ENCODE measurements at regions not wholly inside any gene's neighbourhood (a gene's known extent, or its start where the extent isn't known, plus 50 kb on each side); places are given as distances from the start of the nearest gene placed in this dataset.

- no peak for DNase-seq (ENCODE audit: low read depth, low spot score)
- H3K4me3 ChIP-seq (ENCODE audit: low read depth, low read length) = no peak overlapping the region
- TF ChIP-seq CTCF (IDR thresholded peaks at IDR 0.05; ENCODE audit: insufficient read depth, low read length, missing control alignments) = no peak
- POLR2A ChIA-PET = no interaction called here
- CTCF ChIA-PET = no interaction called here
Observed at GRCh38 chr11:70705097-70705496, 306.8 kb downstream of the CTTN start.

DNA sequence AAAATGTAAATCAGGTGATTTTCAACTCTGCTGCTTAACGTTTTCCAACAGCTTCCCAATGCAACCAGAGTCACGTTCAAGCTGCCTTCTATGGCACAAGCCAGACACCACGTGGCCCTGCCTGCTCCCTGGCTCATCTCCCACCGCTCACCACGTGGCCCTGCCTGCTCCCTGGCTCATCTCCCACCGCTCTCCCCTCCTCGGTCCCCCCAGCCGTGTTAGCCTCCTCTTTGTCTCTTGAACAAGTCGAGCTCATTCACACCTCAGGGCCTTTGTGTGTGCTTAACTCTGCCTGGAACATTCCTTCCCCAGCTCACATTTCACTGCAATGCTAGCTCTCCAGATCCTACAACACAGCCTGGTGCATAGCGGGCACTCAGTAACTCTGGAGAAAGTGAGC lies 307.6 kb downstream of the CTTN start:
- ChIA-PET POLR2A (no interaction called here), CTCF (no interaction called here)
- TF ChIP-seq CTCF (IDR thresholded peaks at IDR 0.05; ENCODE audit: insufficient read depth, low read length, missing control alignments) = no peak
- no peak for DNase-seq (ENCODE audit: low read depth, low spot score)
- H3K4me3 ChIP-seq (ENCODE audit: low read depth, low read length) = no peak overlapping the region

DNA sequence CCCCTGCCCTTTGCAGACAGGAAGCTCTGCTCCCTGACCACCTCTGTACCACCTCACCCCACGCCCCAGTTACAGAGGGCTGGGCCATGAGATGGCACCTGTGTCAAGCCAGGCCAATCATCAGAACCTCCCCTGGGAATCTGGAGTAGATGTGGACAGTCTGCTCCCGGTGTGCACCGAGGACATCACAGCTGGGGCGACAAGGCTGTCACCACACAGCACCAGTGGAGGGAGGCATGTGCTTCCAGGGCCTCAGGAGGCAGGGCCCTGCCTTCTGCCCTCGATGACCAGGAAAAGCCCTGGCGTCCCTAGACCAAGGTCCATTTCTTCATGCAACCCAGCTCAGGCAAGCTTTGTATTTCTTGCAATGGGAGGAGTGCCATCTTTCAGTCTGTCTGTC lies 309.5 kb downstream of the CTTN start:
- POLR2A ChIA-PET = no interaction called here
- no peak overlapping the region for H3K4me3 ChIP-seq (ENCODE audit: low read depth, low read length)
- CTCF ChIA-PET = no interaction called here
- no peak for TF ChIP-seq CTCF (IDR thresholded peaks at IDR 0.05; ENCODE audit: insufficient read depth, low read length, missing control alignments)
- DNase-seq (ENCODE audit: low read depth, low spot score) = no peak

GRCh38 chr11:70709596-70709995 lies 311.3 kb downstream of the CTTN start:
- H3K4me3 ChIP-seq (ENCODE audit: low read depth, low read length) = no peak overlapping the region
- DNase-seq (ENCODE audit: low read depth, low spot score) = no peak
- TF ChIP-seq CTCF (IDR thresholded peaks at IDR 0.05; ENCODE audit: insufficient read depth, low read length, missing control alignments) = no peak
- CTCF ChIA-PET = no interaction called here
- POLR2A ChIA-PET = no interaction called here

DNA sequence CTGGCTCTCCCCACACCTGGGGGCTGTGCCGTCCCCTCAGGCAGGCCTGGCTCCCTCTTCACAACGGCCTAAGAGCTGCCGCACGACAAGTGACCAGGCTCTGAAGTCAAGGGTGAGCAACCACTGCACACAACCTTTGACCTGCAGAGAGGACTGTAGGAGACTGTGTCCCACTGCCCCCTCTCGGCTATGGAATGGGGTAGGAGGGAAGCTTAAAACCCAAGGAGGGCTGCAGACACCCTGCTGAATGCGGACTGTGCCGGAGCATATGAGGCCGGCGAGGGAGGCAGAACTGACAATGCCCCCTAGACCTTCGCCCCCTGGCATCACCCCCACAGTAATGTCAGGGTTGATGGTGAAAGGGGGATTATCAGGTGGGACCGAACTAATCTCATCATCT lies 311.9 kb downstream of the CTTN start:
- no peak for TF ChIP-seq CTCF (IDR thresholded peaks at IDR 0.05; ENCODE audit: insufficient read depth, low read length, missing control alignments)
- DNase-seq (ENCODE audit: low read depth, low spot score) = no peak
- ChIA-PET POLR2A (no interaction called here), CTCF (no interaction called here)
- no peak overlapping the region for H3K4me3 ChIP-seq (ENCODE audit: low read depth, low read length)

DNA sequence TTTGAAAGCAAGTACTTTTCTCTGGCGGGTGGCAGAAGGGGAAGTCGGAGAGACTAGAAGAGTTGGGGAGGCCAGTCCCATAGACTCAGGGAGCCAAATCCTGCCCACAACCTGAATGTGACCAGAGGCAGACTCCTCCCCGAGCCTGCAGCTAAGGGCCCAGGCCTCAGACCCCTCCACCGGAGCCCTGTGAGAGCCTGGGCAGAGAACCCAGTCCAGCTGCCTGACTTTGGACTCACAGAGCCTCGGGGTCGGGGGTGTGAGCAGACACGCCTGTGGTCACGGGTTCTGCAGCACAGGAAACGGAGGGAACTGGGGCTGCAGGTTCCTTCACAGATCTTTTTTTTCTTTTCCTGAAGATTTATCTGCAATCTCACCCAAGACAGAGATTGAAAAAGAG lies 312.3 kb downstream of the CTTN start:
- DNase-seq (ENCODE audit: low read depth, low spot score) = no peak
- no peak overlapping the region for H3K4me3 ChIP-seq (ENCODE audit: low read depth, low read length)
- no peak for TF ChIP-seq CTCF (IDR thresholded peaks at IDR 0.05; ENCODE audit: insufficient read depth, low read length, missing control alignments)
- ChIA-PET CTCF (no interaction called here), POLR2A (no interaction called here)

Data from AG04449 (cell line).